ENCODE measurements at regions not wholly inside any gene's neighbourhood (a gene's known extent, or its start where the extent isn't known, plus 50 kb on each side); places are given as distances from the start of the nearest gene placed in this dataset.

DNA sequence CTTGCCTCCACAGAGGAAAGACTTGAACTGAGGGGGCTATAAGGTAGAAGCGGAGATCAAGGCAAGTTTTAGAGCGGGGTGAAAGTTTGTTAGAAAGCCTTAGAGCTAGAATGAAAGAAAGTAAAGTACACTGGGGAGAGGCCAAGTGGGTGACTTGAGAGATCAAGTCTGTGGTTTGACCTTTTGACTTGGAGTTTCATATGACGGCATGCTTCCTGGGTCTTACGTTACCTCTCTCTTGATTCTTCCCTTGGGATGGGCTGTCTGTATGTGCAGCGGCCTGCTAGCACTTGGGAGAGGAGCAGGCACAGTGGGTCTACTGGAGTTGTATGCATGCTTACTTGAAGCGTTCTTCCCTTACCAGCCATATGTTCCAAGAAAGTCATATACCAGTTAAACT is 1768.5 kb downstream of the PCDH9 start:
- Histone ChIP-seq H3K27me3 (no peaks in the 10 kb centered on the region), H3K9ac (ENCODE audit: low read depth in 2 of 2, low read length in 2 of 2) (no peak overlapping the region), H3K9me3 (no peaks in the 10 kb centered on the region), H3K4me3 (no peak overlapping the region), H3K36me3 (no peaks in the 10 kb centered on the region), H3K27ac (no peak overlapping the region), H3K4me1 (no peaks in the 10 kb centered on the region)
- intact Hi-C loops (cut with DNase I): no loop called here
- TF ChIP-seq, protein P1, sequence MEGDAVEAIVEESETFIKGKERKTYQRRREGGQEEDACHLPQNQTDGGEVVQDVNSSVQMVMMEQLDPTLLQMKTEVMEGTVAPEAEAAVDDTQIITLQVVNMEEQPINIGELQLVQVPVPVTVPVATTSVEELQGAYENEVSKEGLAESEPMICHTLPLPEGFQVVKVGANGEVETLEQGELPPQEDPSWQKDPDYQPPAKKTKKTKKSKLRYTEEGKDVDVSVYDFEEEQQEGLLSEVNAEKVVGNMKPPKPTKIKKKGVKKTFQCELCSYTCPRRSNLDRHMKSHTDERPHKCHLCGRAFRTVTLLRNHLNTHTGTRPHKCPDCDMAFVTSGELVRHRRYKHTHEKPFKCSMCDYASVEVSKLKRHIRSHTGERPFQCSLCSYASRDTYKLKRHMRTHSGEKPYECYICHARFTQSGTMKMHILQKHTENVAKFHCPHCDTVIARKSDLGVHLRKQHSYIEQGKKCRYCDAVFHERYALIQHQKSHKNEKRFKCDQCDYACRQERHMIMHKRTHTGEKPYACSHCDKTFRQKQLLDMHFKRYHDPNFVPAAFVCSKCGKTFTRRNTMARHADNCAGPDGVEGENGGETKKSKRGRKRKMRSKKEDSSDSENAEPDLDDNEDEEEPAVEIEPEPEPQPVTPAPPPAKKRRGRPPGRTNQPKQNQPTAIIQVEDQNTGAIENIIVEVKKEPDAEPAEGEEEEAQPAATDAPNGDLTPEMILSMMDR (IDR thresholded peaks at IDR 0.05): no peak
- DNase-seq: no peak

- TF ChIP-seq, protein P1 (IDR thresholded peaks at IDR 0.05): no peak
- intact Hi-C loops (cut with DNase I): no loop called here
- no peaks in the 10 kb centered on the region for H3K4me1 ChIP-seq
- H3K4me3 ChIP-seq: no peak overlapping the region
- no peak overlapping the region for H3K27ac ChIP-seq
- no peak for DNase-seq
- H3K9me3 ChIP-seq: no peaks in the 10 kb centered on the region
- no peaks in the 10 kb centered on the region for H3K27me3 ChIP-seq
- no peaks in the 10 kb centered on the region for H3K36me3 ChIP-seq
- no peak overlapping the region for H3K9ac ChIP-seq (ENCODE audit: low read depth in 2 of 2, low read length in 2 of 2)
Measured at GRCh38 chr13:65460136-65460535, 1770.0 kb downstream of the PCDH9 start.

DNA sequence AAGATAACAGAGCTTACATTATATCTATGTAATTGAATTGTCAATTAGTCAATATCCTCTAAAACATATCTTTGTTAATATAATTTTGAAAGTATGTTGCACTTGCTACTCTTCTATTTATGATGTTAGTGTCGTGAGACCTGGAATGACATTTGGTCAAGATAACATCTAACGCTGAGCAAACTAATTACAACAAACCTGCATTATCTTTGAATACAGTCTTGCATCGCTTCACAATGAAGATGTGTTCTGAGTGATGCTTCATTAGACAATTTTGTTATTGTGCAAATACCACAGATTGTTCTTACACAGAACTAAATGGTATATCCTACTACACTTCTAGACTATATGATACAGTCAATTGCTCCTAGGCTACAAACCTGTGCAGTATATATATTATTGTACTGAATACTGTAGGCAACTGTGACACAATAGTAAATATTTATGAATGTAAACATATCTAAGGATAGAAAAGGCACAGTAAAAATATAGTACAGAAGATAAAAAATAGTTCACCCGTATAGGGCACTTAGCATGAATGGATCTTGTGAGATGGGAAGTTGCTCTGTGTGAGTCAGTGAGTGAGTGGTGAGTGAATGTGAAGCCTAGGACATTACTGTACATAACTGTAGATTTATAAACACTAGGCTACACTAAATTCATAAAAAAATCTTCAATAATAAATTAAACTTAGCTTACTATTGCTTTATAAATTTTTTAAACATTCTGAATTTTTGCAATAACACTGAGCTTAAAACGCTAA is 1773.8 kb downstream of the PCDH9 start:
- Histone ChIP-seq H3K4me3 (no peak overlapping the region), H3K27me3 (no peaks in the 10 kb centered on the region), H3K36me3 (no peaks in the 10 kb centered on the region), H3K9ac (ENCODE audit: low read depth in 2 of 2, low read length in 2 of 2) (no peak overlapping the region), H3K9me3 (no peaks in the 10 kb centered on the region), H3K27ac (no peak overlapping the region), H3K4me1 (no peaks in the 10 kb centered on the region)
- TF ChIP-seq, protein P1 (IDR thresholded peaks at IDR 0.05): no peak
- intact Hi-C loops (cut with DNase I): no loop called here
- no peak for DNase-seq

DNA sequence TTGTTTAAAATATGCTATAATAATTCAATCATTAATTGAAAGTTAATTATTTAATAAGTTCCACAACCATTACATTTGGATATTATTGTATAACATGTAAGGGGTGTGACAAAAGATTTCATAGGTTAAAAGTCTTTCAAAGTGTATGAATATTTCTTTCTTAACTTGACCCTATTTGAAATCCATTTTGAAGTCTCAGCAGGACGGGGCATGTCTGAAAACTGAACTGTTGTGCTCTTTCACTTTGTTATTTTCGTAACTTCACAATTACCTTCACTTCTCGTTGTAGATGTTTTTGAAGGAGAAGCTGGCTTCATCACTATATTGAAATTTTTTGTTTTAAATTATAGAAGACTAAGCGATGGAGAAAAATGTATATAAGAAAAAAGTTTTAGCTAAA is 1775.7 kb downstream of the PCDH9 start:
- TF ChIP-seq, protein P1 (IDR thresholded peaks at IDR 0.05): no peak
- no peak overlapping the region for H3K9ac ChIP-seq (ENCODE audit: low read depth in 2 of 2, low read length in 2 of 2)
- DNase-seq: no peak
- H3K4me1 ChIP-seq: no peaks in the 10 kb centered on the region
- H3K36me3 ChIP-seq: no peaks in the 10 kb centered on the region
- intact Hi-C loops (cut with DNase I): no loop called here
- no peaks in the 10 kb centered on the region for H3K9me3 ChIP-seq
- H3K27ac ChIP-seq: no peak overlapping the region
- H3K27me3 ChIP-seq: no peaks in the 10 kb centered on the region
- no peak overlapping the region for H3K4me3 ChIP-seq

GRCh38 chr13:65453982-65454381 is 1776.2 kb downstream of the PCDH9 start:
- no peak overlapping the region for H3K27ac ChIP-seq
- TF ChIP-seq, protein P1 (IDR thresholded peaks at IDR 0.05): no peak
- H3K9me3 ChIP-seq: no peaks in the 10 kb centered on the region
- H3K36me3 ChIP-seq: no peaks in the 10 kb centered on the region
- H3K9ac ChIP-seq (ENCODE audit: low read depth in 2 of 2, low read length in 2 of 2): no peak overlapping the region
- no peaks in the 10 kb centered on the region for H3K4me1 ChIP-seq
- H3K4me3 ChIP-seq: no peak overlapping the region
- intact Hi-C loops (cut with DNase I): no loop called here
- no peaks in the 10 kb centered on the region for H3K27me3 ChIP-seq
- no peak for DNase-seq

Data from colonic mucosa (tissue), 4 donors.